ENCODE measurements at regions not wholly inside any gene's neighbourhood (a gene's known extent, or its start where the extent isn't known, plus 50 kb on each side); places are given as distances from the start of the nearest gene placed in this dataset.

DNA sequence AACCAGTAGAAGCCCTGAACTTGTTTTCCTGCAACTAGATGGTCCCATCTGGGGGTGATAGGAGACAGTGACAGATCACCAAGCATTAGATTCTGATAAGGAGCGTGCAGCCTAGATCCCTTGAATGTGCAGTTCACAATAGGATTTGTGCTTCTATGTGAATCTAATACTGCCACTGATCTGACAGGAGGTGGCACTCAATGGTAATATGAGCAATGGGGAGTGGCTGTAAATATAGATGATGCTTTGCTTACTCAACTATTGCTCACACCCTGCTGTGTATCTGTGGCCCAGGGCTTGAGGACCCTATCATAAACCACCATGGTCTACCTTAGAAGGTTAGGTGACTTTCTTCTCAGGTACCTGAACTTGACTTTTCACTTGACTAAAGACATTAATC lies 417.1 kb upstream of the ARHGEF26 start:
- no peaks in the 10 kb centered on the region for H3K9me2 ChIP-seq (replicated peaks; ENCODE audit: insufficient read depth)
- no peaks in the 10 kb centered on the region for H3K9me3 ChIP-seq (ENCODE audit: low read depth)

DNA sequence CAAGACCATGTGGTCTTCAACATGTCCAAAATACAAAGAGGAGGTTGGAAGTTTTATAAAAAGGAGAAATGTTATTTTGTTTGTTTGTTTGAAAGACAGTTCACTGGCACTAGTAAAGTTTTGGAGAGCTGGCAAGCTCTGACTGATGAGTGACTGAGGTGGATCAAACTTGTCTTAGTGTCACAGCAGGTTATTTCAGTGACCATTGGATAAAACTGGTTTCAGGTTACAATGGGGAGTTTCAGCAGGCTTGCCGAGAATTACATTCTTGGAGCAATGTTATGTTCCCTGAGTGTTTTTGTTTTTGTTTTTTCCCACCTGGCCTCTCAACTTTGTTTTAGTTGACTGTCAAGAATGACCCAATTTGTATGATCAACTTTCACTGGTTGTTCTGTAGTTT lies 414.5 kb upstream of the ARHGEF26 start:
- DNase-seq (ENCODE audit: low spot score), result no peak
- Histone ChIP-seq H3K4me2 (no peak overlapping the region), H3K79me2 (no peaks in the 10 kb centered on the region), H3K9me2 (replicated peaks; ENCODE audit: insufficient read depth) (no peaks in the 10 kb centered on the region), H4K20me1 (ENCODE audit: insufficient read depth, poor library complexity, severe bottlenecking) (no peaks in the 10 kb centered on the region), H3K9me3 (ENCODE audit: low read depth) (no peaks in the 10 kb centered on the region), H3K27me3 (no peaks in the 10 kb centered on the region), H3K4me1 (ENCODE audit: insufficient read depth) (no peaks in the 10 kb centered on the region), H2AFZ (no peak overlapping the region), H3K36me3 (replicated peaks; ENCODE audit: insufficient read depth, low read depth) (no peaks in the 10 kb centered on the region), H3K27ac (no peak overlapping the region), H3K4me3 (no peak overlapping the region)
- WGBS (ENCODE audit: low lambda C conversion rate, missing lambda C conversion rate), result 54% methylated on average over 1 of the region's 1 CpG
- TF ChIP-seq EZH2phosphoT487 (IDR thresholded peaks at IDR 0.05; ENCODE audit: low read depth, severe bottlenecking, unreplicated experiment), result no peak

More for the DNA sequence above, 417.1 kb upstream of the ARHGEF26 start:
- DNase-seq (ENCODE audit: low spot score), result no peak
- Histone ChIP-seq H3K4me3 (no peak overlapping the region), H3K27ac (no peak overlapping the region), H3K79me2 (no peaks in the 10 kb centered on the region), H3K36me3 (replicated peaks; ENCODE audit: insufficient read depth, low read depth) (no peaks in the 10 kb centered on the region), H3K4me2 (no peak overlapping the region), H3K27me3 (no peaks in the 10 kb centered on the region), H4K20me1 (ENCODE audit: insufficient read depth, poor library complexity, severe bottlenecking) (no peaks in the 10 kb centered on the region), H3K4me1 (ENCODE audit: insufficient read depth) (no peaks in the 10 kb centered on the region), H2AFZ (no peak overlapping the region)
- 74% methylated on average over 1 of the region's 1 CpG for WGBS (ENCODE audit: low lambda C conversion rate, missing lambda C conversion rate)
- TF ChIP-seq, protein P1, sequence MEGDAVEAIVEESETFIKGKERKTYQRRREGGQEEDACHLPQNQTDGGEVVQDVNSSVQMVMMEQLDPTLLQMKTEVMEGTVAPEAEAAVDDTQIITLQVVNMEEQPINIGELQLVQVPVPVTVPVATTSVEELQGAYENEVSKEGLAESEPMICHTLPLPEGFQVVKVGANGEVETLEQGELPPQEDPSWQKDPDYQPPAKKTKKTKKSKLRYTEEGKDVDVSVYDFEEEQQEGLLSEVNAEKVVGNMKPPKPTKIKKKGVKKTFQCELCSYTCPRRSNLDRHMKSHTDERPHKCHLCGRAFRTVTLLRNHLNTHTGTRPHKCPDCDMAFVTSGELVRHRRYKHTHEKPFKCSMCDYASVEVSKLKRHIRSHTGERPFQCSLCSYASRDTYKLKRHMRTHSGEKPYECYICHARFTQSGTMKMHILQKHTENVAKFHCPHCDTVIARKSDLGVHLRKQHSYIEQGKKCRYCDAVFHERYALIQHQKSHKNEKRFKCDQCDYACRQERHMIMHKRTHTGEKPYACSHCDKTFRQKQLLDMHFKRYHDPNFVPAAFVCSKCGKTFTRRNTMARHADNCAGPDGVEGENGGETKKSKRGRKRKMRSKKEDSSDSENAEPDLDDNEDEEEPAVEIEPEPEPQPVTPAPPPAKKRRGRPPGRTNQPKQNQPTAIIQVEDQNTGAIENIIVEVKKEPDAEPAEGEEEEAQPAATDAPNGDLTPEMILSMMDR (IDR thresholded peaks at IDR 0.05; ENCODE audit: poor library complexity), result no peak
- no peak for TF ChIP-seq EZH2phosphoT487 (IDR thresholded peaks at IDR 0.05; ENCODE audit: low read depth, severe bottlenecking, unreplicated experiment)
- TF ChIP-seq EZH2 (IDR thresholded peaks at IDR 0.05; ENCODE audit: borderline replicate concordance), result no peak

DNA sequence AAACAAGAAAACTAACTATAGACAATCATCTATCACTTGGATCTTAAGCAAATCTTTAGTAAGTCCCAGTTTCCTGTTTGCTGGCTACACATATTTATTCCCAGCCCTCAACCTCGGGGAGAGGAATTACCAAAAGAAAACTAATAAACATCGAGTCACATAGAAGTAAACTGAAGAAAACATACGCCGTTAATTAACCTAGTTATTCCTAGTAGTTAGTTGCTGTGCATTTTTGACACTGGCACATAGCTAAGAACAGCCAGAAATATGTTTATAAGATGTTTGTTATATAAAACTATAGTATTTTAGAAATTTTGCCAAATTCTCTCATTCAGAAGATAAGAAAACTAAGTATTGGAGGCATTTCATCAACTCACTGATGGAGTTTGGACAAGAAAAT lies 407.2 kb upstream of the ARHGEF26 start:
- H3K36me3 ChIP-seq (replicated peaks; ENCODE audit: insufficient read depth, low read depth), result no peaks in the 10 kb centered on the region
- no peaks in the 10 kb centered on the region for H4K20me1 ChIP-seq (ENCODE audit: insufficient read depth, poor library complexity, severe bottlenecking)
- TF ChIP-seq, protein P1 (IDR thresholded peaks at IDR 0.05; ENCODE audit: poor library complexity), result no peak
- no peak for TF ChIP-seq EZH2phosphoT487 (IDR thresholded peaks at IDR 0.05; ENCODE audit: low read depth, severe bottlenecking, unreplicated experiment)
- TF ChIP-seq EZH2 (IDR thresholded peaks at IDR 0.05; ENCODE audit: borderline replicate concordance), result no peak
- H3K9me3 ChIP-seq (ENCODE audit: low read depth), result no peaks in the 10 kb centered on the region
- DNase-seq (ENCODE audit: low spot score), result no peak
- no peak overlapping the region for H3K27ac ChIP-seq
- no peak overlapping the region for H3K4me3 ChIP-seq
- H2AFZ ChIP-seq, result no peak overlapping the region
- no peaks in the 10 kb centered on the region for H3K4me1 ChIP-seq (ENCODE audit: insufficient read depth)
- H3K27me3 ChIP-seq, result no peaks in the 10 kb centered on the region
- WGBS (ENCODE audit: low lambda C conversion rate, missing lambda C conversion rate), result 55% methylated on average over 4 of the region's 4 CpGs
- no peak overlapping the region for H3K4me2 ChIP-seq
- no peaks in the 10 kb centered on the region for H3K79me2 ChIP-seq
- no peaks in the 10 kb centered on the region for H3K9me2 ChIP-seq (replicated peaks; ENCODE audit: insufficient read depth)

DNA sequence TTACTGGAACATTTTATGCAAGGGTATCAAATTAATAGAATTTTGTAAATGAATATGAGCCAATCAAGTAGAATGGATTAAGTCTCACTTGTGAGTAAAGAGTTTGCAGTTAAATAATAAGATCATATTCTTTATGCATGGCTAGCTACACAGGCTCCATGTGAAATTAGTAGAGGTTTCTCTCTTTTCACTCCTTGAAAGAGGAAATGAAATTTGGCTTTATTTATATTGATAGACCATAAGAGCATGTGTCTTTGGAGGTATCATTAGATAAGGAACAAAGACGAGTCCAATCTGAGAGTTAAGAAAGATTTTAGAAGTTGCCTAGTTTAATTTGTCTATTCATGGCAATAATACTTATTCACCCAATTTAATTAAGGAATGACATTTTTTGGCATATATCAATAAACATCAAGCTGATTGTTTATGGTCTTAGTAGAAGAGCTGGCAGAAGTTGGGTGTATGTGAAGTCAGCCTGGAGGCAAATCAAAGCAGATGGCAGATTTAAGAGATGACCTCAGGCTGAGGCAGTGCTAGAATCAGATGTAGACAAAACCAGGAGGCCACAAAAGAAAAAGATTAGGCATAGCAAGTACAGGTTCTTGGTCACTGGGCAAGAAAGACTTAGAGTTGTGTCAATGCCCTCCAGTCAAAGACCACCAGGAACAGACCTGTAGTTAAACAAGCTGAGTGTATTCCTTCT lies 406.5 kb upstream of the ARHGEF26 start:
- H3K9me2 ChIP-seq (replicated peaks; ENCODE audit: insufficient read depth), result no peaks in the 10 kb centered on the region
- no peaks in the 10 kb centered on the region for H3K4me1 ChIP-seq (ENCODE audit: insufficient read depth)
- 77% methylated on average over 1 of the region's 1 CpG for WGBS (ENCODE audit: low lambda C conversion rate, missing lambda C conversion rate)
- no peak overlapping the region for H2AFZ ChIP-seq
- no peak overlapping the region for H3K27ac ChIP-seq
- no peaks in the 10 kb centered on the region for H4K20me1 ChIP-seq (ENCODE audit: insufficient read depth, poor library complexity, severe bottlenecking)
- H3K27me3 ChIP-seq, result no peaks in the 10 kb centered on the region
- H3K79me2 ChIP-seq, result no peaks in the 10 kb centered on the region
- TF ChIP-seq, protein P1 (IDR thresholded peaks at IDR 0.05; ENCODE audit: poor library complexity), result no peak
- no peak for TF ChIP-seq EZH2 (IDR thresholded peaks at IDR 0.05; ENCODE audit: borderline replicate concordance)
- TF ChIP-seq EZH2phosphoT487 (IDR thresholded peaks at IDR 0.05; ENCODE audit: low read depth, severe bottlenecking, unreplicated experiment), result no peak
- no peak overlapping the region for H3K4me3 ChIP-seq
- H3K4me2 ChIP-seq, result no peak overlapping the region
- no peak for DNase-seq (ENCODE audit: low spot score)
- no peaks in the 10 kb centered on the region for H3K9me3 ChIP-seq (ENCODE audit: low read depth)
- no peaks in the 10 kb centered on the region for H3K36me3 ChIP-seq (replicated peaks; ENCODE audit: insufficient read depth, low read depth)
